GM13976 (cell line): ENCODE measurements at regions not wholly inside any gene's neighbourhood (a gene's known extent, or its start where the extent isn't known, plus 50 kb on each side); places are given as distances from the start of the nearest gene placed in this dataset.

Experiments
- DNase-seq: peaks from one replicate; pipeline ENCODE4 v3.0.0; 2012; ENCODE audit warnings: low spot score
- CTCF ChIP-seq: IDR thresholded peaks from 2 replicates; pipeline ENCODE4 v1.5.1; 2012; ENCODE audit warnings: borderline replicate concordance, mild to moderate bottlenecking; ENCODE audit not compliant: insufficient read depth; ENCODE audit errors: extremely low read depth, missing control alignments, control extremely low read depth
- in situ Hi-C: fragments of 300-500 bp; cut with MboI; formaldehyde crosslinking; loops from one replicate; pipeline ENCODE4 v1.12.0; 2022; ENCODE audit warnings: low sequenced_read_pairs, mixed read lengths, inconsistent platforms; ENCODE audit not compliant: unreplicated experiment

DNA sequence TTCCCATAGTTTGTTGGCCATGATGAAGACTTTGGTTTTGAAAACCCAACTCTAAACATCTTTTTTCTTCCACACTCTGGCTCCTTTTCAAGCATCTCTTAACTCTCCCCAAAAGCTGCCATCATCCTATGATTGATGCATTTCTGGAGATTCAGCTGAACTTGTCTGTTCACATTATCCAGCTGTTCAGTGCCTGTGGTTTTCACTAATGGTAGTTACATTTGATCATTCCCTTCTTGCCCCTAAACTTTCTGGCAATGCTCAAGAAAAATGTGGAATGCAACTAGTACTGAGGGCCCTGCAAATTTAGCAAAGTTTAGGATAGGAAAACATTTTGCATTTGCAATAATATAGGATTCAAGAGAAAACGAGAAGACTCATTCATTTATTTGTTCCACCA, 267.5 kb downstream of the ENC1 start:
- DNase-seq: no peak
- in situ Hi-C loops: no loop called here
- TF ChIP-seq CTCF: no peak

- in situ Hi-C loops: no loop called here
- no peak for DNase-seq
- TF ChIP-seq CTCF: no peak
These were observed 267.9 kb downstream of the ENC1 start for GRCh38 chr5:74372502-74373064.

DNA sequence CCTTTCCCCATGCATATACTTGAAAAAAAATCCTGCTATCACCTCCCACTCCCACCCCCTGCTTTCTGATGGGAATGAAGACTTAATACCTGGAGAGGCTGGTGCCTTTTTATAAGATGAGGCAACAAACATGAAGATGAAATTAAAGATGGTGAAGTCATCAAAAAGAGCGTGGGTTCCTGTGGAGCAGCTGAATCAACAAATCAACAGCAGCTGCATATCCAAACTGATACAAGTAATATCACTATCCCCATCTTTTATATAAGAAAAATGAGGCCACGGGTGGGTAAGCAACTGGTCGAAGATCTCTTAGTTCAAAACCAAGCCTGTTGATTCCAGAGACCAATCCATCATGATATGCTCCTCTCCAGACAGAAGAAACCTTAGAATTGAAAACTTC, 268.5 kb downstream of the ENC1 start:
- no peak for TF ChIP-seq CTCF
- DNase-seq: no peak
- in situ Hi-C loops: no loop called here

DNA sequence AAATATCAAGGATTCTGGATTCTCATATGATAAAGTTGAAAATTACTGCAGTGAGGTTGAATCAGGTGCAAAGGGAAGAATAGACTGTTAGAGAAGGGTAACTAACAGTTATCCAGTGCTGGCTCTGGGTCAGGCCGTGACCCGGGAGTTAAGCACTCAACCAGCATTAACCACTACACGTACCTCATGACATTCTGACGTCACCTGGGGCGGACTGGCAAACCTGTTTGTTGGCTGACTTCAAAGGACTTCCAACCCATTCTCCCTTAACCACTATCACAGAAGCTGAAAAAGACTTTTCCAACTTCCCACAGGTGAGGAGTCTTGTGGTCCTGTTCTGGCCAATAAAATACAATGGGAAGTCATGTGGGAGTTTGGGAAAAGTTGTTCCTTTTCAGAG, 268.9 kb downstream of the ENC1 start:
- in situ Hi-C loops: no loop called here
- DNase-seq: no peak

DNA sequence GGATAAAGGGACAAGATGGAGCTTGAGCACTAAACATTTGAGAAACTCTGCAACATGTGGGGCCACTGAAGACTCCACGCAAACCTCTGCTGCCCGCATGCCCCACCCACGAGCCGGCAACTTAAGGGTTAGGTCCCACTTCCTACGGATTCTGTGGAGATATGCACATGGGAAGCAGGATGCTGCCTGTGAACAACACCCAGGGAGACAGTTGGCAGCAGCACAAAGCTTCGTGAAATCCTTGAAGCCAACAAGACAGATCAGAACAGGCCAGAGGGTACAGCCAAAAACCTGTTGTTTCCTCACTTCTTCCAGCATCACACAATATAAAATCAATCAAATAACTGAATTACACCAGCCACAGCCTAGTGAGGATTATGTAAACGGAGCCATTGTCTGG, 270.4 kb downstream of the ENC1 start:
- in situ Hi-C loops: no loop called here
- no peak for TF ChIP-seq CTCF
- no peak for DNase-seq

More for the DNA sequence above, 268.9 kb downstream of the ENC1 start:
- TF ChIP-seq CTCF: no peak

- no peak for DNase-seq
- in situ Hi-C loops: no loop called here
- TF ChIP-seq CTCF: no peak
These were observed 271.4 kb downstream of the ENC1 start for GRCh38 chr5:74369173-74369572.

GRCh38 chr5:74367934-74368333, 272.6 kb downstream of the ENC1 start:
- in situ Hi-C loops: no loop called here
- TF ChIP-seq CTCF: no peak
- DNase-seq: no peak
